ENCODE measurements at regions not wholly inside any gene's neighbourhood (a gene's known extent, or its start where the extent isn't known, plus 50 kb on each side); places are given as distances from the start of the nearest gene placed in this dataset.

- Histone ChIP-seq H3K4me3 (no peak overlapping the region), H3K9me3 (no peaks in the 10 kb centered on the region), H3K4me1 (no peaks in the 10 kb centered on the region), H3K27ac (no peak overlapping the region), H3K36me3 (no peaks in the 10 kb centered on the region), H3K27me3 (no peaks in the 10 kb centered on the region)
- no peak for TF ChIP-seq EP300 (IDR thresholded peaks at IDR 0.05)
- TF ChIP-seq POLR2AphosphoS5 (IDR thresholded peaks at IDR 0.05): no peak
- TF ChIP-seq POLR2A (IDR thresholded peaks at IDR 0.05): no peak
- DNase-seq (no peak), ATAC-seq (ENCODE audit: low FRiP score in 2 of 2) (peak in 1 of 2 donors; percentile 26)
- 64 to 73% methylated on average over 4 of the region's 4 CpGs for WGBS, 2 donors
Observed at GRCh38 chr20:8971669-8972316, 97.1 kb upstream of the PLCB4 start.

- no peak overlapping the region for H3K27ac ChIP-seq
- ATAC-seq (ENCODE audit: low FRiP score in 2 of 2): no peak
- no peak overlapping the region for H3K4me3 ChIP-seq
- 87% methylated on average over 4 of the region's 4 CpGs for WGBS, 2 donors
- H3K36me3 ChIP-seq: no peaks in the 10 kb centered on the region
- TF ChIP-seq CTCF (IDR thresholded peaks at IDR 0.05) (no peak), POLR2AphosphoS5 (IDR thresholded peaks at IDR 0.05) (no peak), POLR2A (IDR thresholded peaks at IDR 0.05) (no peak), EP300 (IDR thresholded peaks at IDR 0.05) (no peak)
- H3K9me3 ChIP-seq: no peaks in the 10 kb centered on the region
- no peaks in the 10 kb centered on the region for H3K4me1 ChIP-seq
- no peaks in the 10 kb centered on the region for H3K27me3 ChIP-seq
- DNase-seq: no peak
Observed at GRCh38 chr20:8972963-8973705, 95.8 kb upstream of the PLCB4 start.

GRCh38 chr20:8974009-8974708 is 94.7 kb upstream of the PLCB4 start:
- DNase-seq: no peak
- no peak for ATAC-seq (ENCODE audit: low FRiP score in 2 of 2)
- Histone ChIP-seq H3K27me3 (no peaks in the 10 kb centered on the region), H3K9me3 (no peaks in the 10 kb centered on the region), H3K4me1 (no peaks in the 10 kb centered on the region), H3K36me3 (no peaks in the 10 kb centered on the region), H3K4me3 (no peak overlapping the region), H3K27ac (no peak overlapping the region)
- TF ChIP-seq POLR2AphosphoS5 (IDR thresholded peaks at IDR 0.05): no peak
- TF ChIP-seq POLR2A (IDR thresholded peaks at IDR 0.05): no peak
- no peak for TF ChIP-seq EP300 (IDR thresholded peaks at IDR 0.05)
- TF ChIP-seq CTCF (IDR thresholded peaks at IDR 0.05): no peak
- WGBS, 2 donors: 80% methylated on average over 2 of the region's 2 CpGs

- 69 to 91% methylated on average over 5 of the region's 5 CpGs for WGBS, 2 donors
- TF ChIP-seq POLR2AphosphoS5 (IDR thresholded peaks at IDR 0.05) (no peak), POLR2A (IDR thresholded peaks at IDR 0.05) (no peak), EP300 (IDR thresholded peaks at IDR 0.05) (no peak), CTCF (IDR thresholded peaks at IDR 0.05) (no peak)
- Histone ChIP-seq H3K27ac (no peak overlapping the region), H3K4me1 (no peaks in the 10 kb centered on the region), H3K9me3 (no peaks in the 10 kb centered on the region), H3K27me3 (no peaks in the 10 kb centered on the region), H3K4me3 (no peak overlapping the region), H3K36me3 (no peaks in the 10 kb centered on the region)
- DNase-seq (no peak), ATAC-seq (ENCODE audit: low FRiP score in 2 of 2) (no peak)
Observed at GRCh38 chr20:8981482-8981881, 87.4 kb upstream of the PLCB4 start.

Data from upper lobe of left lung (tissue), 6 donors.